Keratinocyte (primary cell): ENCODE measurements at regions not wholly inside any gene's neighbourhood (a gene's known extent, or its start where the extent isn't known, plus 50 kb on each side); places are given as distances from the start of the nearest gene placed in this dataset.

Experiments used
- DNase-seq: peaks from one replicate; pipeline ENCODE4 v3.0.0-alpha.2; 2011; ENCODE audit warnings: low read depth, missing footprints, low spot score
- FAIRE-seq: peaks from 2 replicates; lab custom pipeline; 2011; peaks lifted over from hg19 to GRCh38; lab: Jason Lieb, UNC
- H2AFZ ChIP-seq: 2 replicates; pipeline ENCODE4 v1.6.0; 2012; ENCODE audit warnings: low read length, control low read depth, inconsistent platforms; ENCODE audit not compliant: control insufficient read depth
- H3K27ac ChIP-seq: 2 replicates; pipeline ENCODE4 v1.5.1; 2011; ENCODE audit warnings: low read length; ENCODE audit not compliant: control insufficient read depth, insufficient read depth
- H3K27me3 ChIP-seq: 3 replicates; pipeline ENCODE4 v1.6.0; 2011; ENCODE audit warnings: low read length; ENCODE audit not compliant: control insufficient read depth, insufficient read depth; ENCODE audit errors: extremely low read depth
- H3K36me3 ChIP-seq, 2 experiments: 2 replicates in 1 of 2; 3 replicates in 1 of 2; pipeline ENCODE4 v1.5.1; 2011; ENCODE audit warnings: low read length in 2 of 2, mild to moderate bottlenecking in 1 of 2; ENCODE audit not compliant: control insufficient read depth in 2 of 2, insufficient read depth in 2 of 2; ENCODE audit errors: extremely low read depth in 1 of 2
- H3K4me1 ChIP-seq: 3 replicates; pipeline ENCODE4 v1.5.1; 2011; ENCODE audit warnings: low read length; ENCODE audit not compliant: control insufficient read depth, insufficient read depth; ENCODE audit errors: extremely low read depth
- H3K4me2 ChIP-seq: 3 replicates; pipeline ENCODE4 v1.6.0; 2011; ENCODE audit warnings: low read depth, low read length; ENCODE audit not compliant: control insufficient read depth, insufficient read depth; ENCODE audit errors: extremely low read depth
- H3K4me3 ChIP-seq, 3 experiments: fragments of 200-600 bp in 1 of 3; sonication (generic) in 1 of 3; 2 replicates in 2 of 3; 3 replicates in 1 of 3; pipeline ENCODE4 v1.5.1; 2011 to 2016; ENCODE audit warnings: low read length in 3 of 3, mild to moderate bottlenecking in 3 of 3, control low read depth in 2 of 3, inconsistent platforms in 1 of 3, low read depth in 1 of 3, mixed read lengths in 1 of 3, mixed run types in 1 of 3, moderate library complexity in 1 of 3; ENCODE audit not compliant: control insufficient read depth in 2 of 3, insufficient read depth in 2 of 3; ENCODE audit errors: extremely low read depth in 1 of 3
- H3K79me2 ChIP-seq: 2 replicates; pipeline ENCODE4 v1.6.0; 2012; ENCODE audit warnings: low read length; ENCODE audit not compliant: control insufficient read depth, insufficient read depth
- H3K9ac ChIP-seq: 3 replicates; pipeline ENCODE4 v1.6.0; 2011; ENCODE audit warnings: low read length; ENCODE audit not compliant: control insufficient read depth, insufficient read depth; ENCODE audit errors: extremely low read depth
- H3K9me1 ChIP-seq: 3 replicates; pipeline ENCODE4 v1.6.0; 2011; ENCODE audit warnings: low read length; ENCODE audit not compliant: control insufficient read depth, insufficient read depth; ENCODE audit errors: extremely low read depth
- H3K9me3 ChIP-seq: 2 replicates; pipeline ENCODE4 v1.5.1; 2012; ENCODE audit warnings: low read depth, low read length; ENCODE audit not compliant: control insufficient read depth
- H4K20me1 ChIP-seq: 3 replicates; pipeline ENCODE4 v1.6.0; 2011; ENCODE audit warnings: low read length; ENCODE audit not compliant: control insufficient read depth, insufficient read depth; ENCODE audit errors: extremely low read depth
- CTCF ChIP-seq, 3 experiments: IDR thresholded peaks in 1 of 3; conservative IDR thresholded peaks in 1 of 3; optimal IDR thresholded peaks in 1 of 3; 2 replicates in 2 of 3; 3 replicates in 1 of 3; pipeline versions ENCODE3 to v1.5.1; 2011; ENCODE audit warnings: low read length in 3 of 3, mild to moderate bottlenecking in 3 of 3, moderate library complexity in 2 of 3, control low read depth in 1 of 3, inconsistent platforms in 1 of 3; ENCODE audit not compliant: insufficient read depth in 2 of 3; ENCODE audit errors: extremely low read depth in 1 of 3
- EZH2 ChIP-seq: IDR thresholded peaks from one replicate; pipeline ENCODE4 v1.6.1; 2012; ENCODE audit warnings: inconsistent platforms, mild to moderate bottlenecking, low read length, moderate library complexity
- dilution Hi-C: fragments of 300-500 bp; cut with MboI; formaldehyde crosslinking; loops from one replicate; pipeline ENCODE4 v1.7.0; 2020; ENCODE audit warnings: low sequenced_read_pairs; ENCODE audit not compliant: extremely low pct_ligation_motif_present

GRCh38 chr12:59405992-59406391 is 189.8 kb upstream of the SLC16A7 start:
- dilution Hi-C loops = no loop called here
- H3K27me3 ChIP-seq = no peaks in the 10 kb centered on the region

DNA sequence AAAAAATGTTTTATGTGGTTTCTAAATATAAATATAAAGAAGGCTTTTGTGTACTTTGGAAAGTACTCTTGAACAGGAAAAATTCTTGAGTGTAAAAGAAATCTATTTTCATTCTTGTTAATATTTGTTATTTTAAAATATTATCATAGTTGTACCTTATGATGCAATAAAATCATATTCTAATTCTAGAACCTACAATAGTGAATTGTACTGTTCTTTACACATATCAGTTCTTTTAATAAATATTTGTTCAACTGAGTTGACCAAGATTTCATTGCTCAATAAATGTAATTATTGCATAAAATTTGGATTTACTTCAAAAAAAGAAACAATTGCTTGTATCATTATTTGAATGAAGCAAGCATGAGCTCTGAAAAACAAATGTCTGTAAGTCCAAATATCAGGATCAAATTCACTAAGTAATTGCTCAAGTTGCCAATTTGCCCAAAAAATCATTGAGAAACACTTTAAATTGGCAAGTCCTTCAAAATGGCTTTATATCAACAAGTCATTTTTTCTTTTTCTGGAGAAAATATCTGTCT is 191.6 kb upstream of the SLC16A7 start:
- FAIRE-seq (no peak), DNase-seq (no peak)
- H3K9me3 ChIP-seq = no peaks in the 10 kb centered on the region
- H3K79me2 ChIP-seq = no peaks in the 10 kb centered on the region
- no peaks in the 10 kb centered on the region for H4K20me1 ChIP-seq
- no peak overlapping the region for H2AFZ ChIP-seq
- H3K27ac ChIP-seq = no peak overlapping the region
- H3K9ac ChIP-seq = no peak overlapping the region
- H3K9me1 ChIP-seq = no peaks in the 10 kb centered on the region
- dilution Hi-C loops = no loop called here
- TF ChIP-seq CTCF (optimal IDR thresholded peaks at IDR 0.05 in 1 of 3, IDR thresholded peaks at IDR 0.05 in 1 of 3, conservative IDR thresholded peaks at IDR 0.05 in 1 of 3; ENCODE audit: extremely low read depth in 1 of 3, insufficient read depth in 2 of 3, low read length in 3 of 3) (no peak), EZH2 (no peak)
- no peaks in the 10 kb centered on the region for H3K36me3 ChIP-seq
- H3K4me3 ChIP-seq = no peak overlapping the region
- no peaks in the 10 kb centered on the region for H3K4me1 ChIP-seq
- H3K27me3 ChIP-seq = no peaks in the 10 kb centered on the region
- H3K4me2 ChIP-seq = no peak overlapping the region

More at GRCh38 chr12:59405992-59406391, 189.8 kb upstream of the SLC16A7 start:
- no peak overlapping the region for H3K9ac ChIP-seq
- H3K79me2 ChIP-seq = no peaks in the 10 kb centered on the region
- H3K4me1 ChIP-seq = no peaks in the 10 kb centered on the region
- no peaks in the 10 kb centered on the region for H3K9me3 ChIP-seq
- no peak overlapping the region for H3K4me2 ChIP-seq
- H2AFZ ChIP-seq = no peak overlapping the region
- no peaks in the 10 kb centered on the region for H4K20me1 ChIP-seq
- no peak for DNase-seq
- no peaks in the 10 kb centered on the region for H3K36me3 ChIP-seq
- H3K4me3 ChIP-seq = no peak overlapping the region
- H3K9me1 ChIP-seq = no peaks in the 10 kb centered on the region
- FAIRE-seq = no peak
- no peak overlapping the region for H3K27ac ChIP-seq
- TF ChIP-seq EZH2 (no peak), CTCF (optimal IDR thresholded peaks at IDR 0.05 in 1 of 3, IDR thresholded peaks at IDR 0.05 in 1 of 3, conservative IDR thresholded peaks at IDR 0.05 in 1 of 3; ENCODE audit: extremely low read depth in 1 of 3, insufficient read depth in 2 of 3, low read length in 3 of 3) (no peak)
